Heart left ventricle (tissue), 16 donors: ENCODE measurements at regions not wholly inside any gene's neighbourhood (a gene's known extent, or its start where the extent isn't known, plus 50 kb on each side); places are given as distances from the start of the nearest gene placed in this dataset.

ENCODE experiments used
- ATAC-seq, 4 donors: fragments of 200-7000 bp; cut with Tn5 transposase; one replicate each; pipeline ENCODE4 v1.9.1; 2020 to 2022; ENCODE audit warnings: moderate library complexity in 4 of 4, mild to moderate bottlenecking in 3 of 4, moderate number of reproducible peaks in 1 of 4
- DNase-seq, 5 donors: peaks; one replicate each; pipeline ENCODE4 v3.0.0-alpha.2; 2020
- H3K27ac ChIP-seq, 12 donors: fragments of 200-600 bp; sonication (generic) in 4 of 12; one replicate each; pipeline versions ENCODE4 v1.5.0 to v1.8.0; 2016 to 2022; ENCODE audit warnings: mild to moderate bottlenecking in 2 of 12
- H3K27me3 ChIP-seq, 9 donors: fragments of 200-600 bp; sonication (generic) in 2 of 9; one replicate each; pipeline versions ENCODE4 v1.5.1 to v1.8.0; 2016 to 2022; ENCODE audit warnings: mild to moderate bottlenecking in 3 of 9
- H3K36me3 ChIP-seq, 9 donors: fragments of 200-600 bp; sonication (generic) in 2 of 9; one replicate each; pipeline versions ENCODE4 v1.5.0 to v1.8.0; 2018 to 2022; ENCODE audit warnings: mild to moderate bottlenecking in 2 of 9
- H3K4me1 ChIP-seq, 12 donors: fragments of 200-600 bp; sonication (generic) in 4 of 12; one replicate each; pipeline versions ENCODE4 v1.5.0 to v1.8.0; 2016 to 2022; ENCODE audit warnings: mild to moderate bottlenecking in 3 of 12
- H3K4me3 ChIP-seq, 12 donors: fragments of 200-600 bp; sonication (generic) in 4 of 12; one replicate each; pipeline versions ENCODE4 v1.5.0 to v1.8.0; 2017 to 2022; ENCODE audit warnings: mild to moderate bottlenecking in 9 of 12, moderate library complexity in 4 of 12
- H3K9me3 ChIP-seq, 12 donors: fragments of 200-600 bp; sonication (generic) in 4 of 12; one replicate each; pipeline versions ENCODE4 v1.5.0 to v1.8.0; 2016 to 2022; ENCODE audit warnings: mild to moderate bottlenecking in 1 of 12
- POLR2A ChIP-seq, 2 donors: fragments of 450-650 bp; IDR thresholded peaks; one replicate each; pipeline ENCODE4 v1.6.1; 2017; ENCODE audit warnings: antibody characterized with exemption in 2 of 2, mild to moderate bottlenecking in 2 of 2, moderate library complexity in 2 of 2
- WGBS, 4 donors: extraction: QIAGEN DNeasy Blood & Tissue Kit in 2 of 4; methylation state at CpG; one replicate each; pipeline versions ENCODE4 v1.1.5 to v1.1.7; 2013 to 2018; 5-methylcytosine and 5-hydroxymethylcytosine counted together
- intact Hi-C, 10 donors: fragments of 100-400 bp; cut with DNase I; formaldehyde crosslinking; loops; one replicate each; pipeline versions ENCODE4 v1.11.1 to v1.14.2; 2022
- TF ChIP-seq, protein P1 (sequence below), 12 donors: fragments of 200-600 bp; sonication (generic) in 4 of 12; IDR thresholded peaks; one replicate each; pipeline versions ENCODE4 v1.5.0 to v1.8.0; 2018 to 2022; ENCODE audit warnings: antibody characterized with exemption in 12 of 12, mild to moderate bottlenecking in 5 of 12
- donor health status: ischemic (EF 13 %, LVEDD 7.1; RV severe dilation, severe dysfunction).
- donor health status: healthy with polysubstance abuse.
- donor health status: DM: no; HTN: yes; CAD: no.
- donor health status: DM: no; HTN: no; CAD: no.
- donor health status: ischemic (EF 25% LVEDD 6.9; RV normal size, moderate dysfunction).
- donor health status: ischemic (EF 25% LVEDD 5.7; RV mildly dilated, moderate dysfunction).
- donor health status: healthy.
- donor health status: DM: yes; HTN: yes; CAD: no.
- donor health status: ischemic (EF 35%, LVEDD 5.7; RV mildly dilated, moderate dysfunction).
- donor health status: nonischemic (EF 11% LVEDD 7.7; RV severe dilation, severe dysfunction).
- donor health status: DM: yes; HTN: yes; CAD: no.
- donor health status: PGD.
- donor health status: ischemic (EF 29% LVEDD 5.4; RV normal size, mild dysfunction).
- donor health status: nonischemic (EF 23%, LVEDD 6.1; RV moderate dilation, normal function).

DNA sequence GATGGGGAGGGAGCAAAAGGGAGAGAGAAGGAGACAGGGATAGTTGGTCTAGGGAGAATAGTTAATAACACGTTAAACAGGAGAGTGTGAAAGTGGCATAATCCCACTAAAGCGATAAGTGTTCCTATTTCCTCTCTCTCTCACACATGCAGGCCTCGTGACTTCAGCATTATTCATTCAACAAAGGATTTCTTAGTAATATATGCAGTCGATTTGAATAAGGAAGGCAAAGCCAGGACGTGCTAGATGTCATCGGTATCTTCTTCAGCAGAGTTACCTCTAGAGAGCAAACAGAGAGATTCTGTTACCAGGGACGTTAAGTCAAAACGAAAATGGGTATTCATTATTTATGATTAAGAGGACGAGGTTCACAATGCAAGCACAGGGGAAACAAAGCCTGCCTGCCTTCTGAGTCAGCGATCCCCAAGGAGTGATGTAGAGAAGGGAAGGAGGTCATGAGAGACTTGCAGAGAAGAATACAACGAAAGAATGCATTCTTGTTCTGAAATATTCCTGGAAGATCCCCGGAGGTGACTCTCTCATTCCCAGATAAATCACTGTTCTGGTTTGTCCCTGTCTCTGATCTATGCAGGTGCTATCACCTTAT is 1048.4 kb downstream of the NLGN4X start:
- ATAC-seq (no peak), DNase-seq (no peak)
- 58 to 69% (median 64%) methylated on average over 12 of the region's 12 CpGs for WGBS, 4 donors
- H3K4me1 ChIP-seq: no peaks in the 10 kb centered on the region
- H3K9me3 ChIP-seq: peaks cover 0 to 3% (median 0%) of the 10 kb centered on the region in 12 donors
- H3K36me3 ChIP-seq: no peaks in the 10 kb centered on the region
- no peak overlapping the region for H3K4me3 ChIP-seq
- H3K27me3 ChIP-seq: no peaks in the 10 kb centered on the region
- no peak overlapping the region for H3K27ac ChIP-seq
- intact Hi-C loops: no loop called here
- TF ChIP-seq POLR2A (IDR thresholded peaks at IDR 0.05): no peak
- TF ChIP-seq, protein P1, sequence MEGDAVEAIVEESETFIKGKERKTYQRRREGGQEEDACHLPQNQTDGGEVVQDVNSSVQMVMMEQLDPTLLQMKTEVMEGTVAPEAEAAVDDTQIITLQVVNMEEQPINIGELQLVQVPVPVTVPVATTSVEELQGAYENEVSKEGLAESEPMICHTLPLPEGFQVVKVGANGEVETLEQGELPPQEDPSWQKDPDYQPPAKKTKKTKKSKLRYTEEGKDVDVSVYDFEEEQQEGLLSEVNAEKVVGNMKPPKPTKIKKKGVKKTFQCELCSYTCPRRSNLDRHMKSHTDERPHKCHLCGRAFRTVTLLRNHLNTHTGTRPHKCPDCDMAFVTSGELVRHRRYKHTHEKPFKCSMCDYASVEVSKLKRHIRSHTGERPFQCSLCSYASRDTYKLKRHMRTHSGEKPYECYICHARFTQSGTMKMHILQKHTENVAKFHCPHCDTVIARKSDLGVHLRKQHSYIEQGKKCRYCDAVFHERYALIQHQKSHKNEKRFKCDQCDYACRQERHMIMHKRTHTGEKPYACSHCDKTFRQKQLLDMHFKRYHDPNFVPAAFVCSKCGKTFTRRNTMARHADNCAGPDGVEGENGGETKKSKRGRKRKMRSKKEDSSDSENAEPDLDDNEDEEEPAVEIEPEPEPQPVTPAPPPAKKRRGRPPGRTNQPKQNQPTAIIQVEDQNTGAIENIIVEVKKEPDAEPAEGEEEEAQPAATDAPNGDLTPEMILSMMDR (IDR thresholded peaks at IDR 0.05): no peak

DNA sequence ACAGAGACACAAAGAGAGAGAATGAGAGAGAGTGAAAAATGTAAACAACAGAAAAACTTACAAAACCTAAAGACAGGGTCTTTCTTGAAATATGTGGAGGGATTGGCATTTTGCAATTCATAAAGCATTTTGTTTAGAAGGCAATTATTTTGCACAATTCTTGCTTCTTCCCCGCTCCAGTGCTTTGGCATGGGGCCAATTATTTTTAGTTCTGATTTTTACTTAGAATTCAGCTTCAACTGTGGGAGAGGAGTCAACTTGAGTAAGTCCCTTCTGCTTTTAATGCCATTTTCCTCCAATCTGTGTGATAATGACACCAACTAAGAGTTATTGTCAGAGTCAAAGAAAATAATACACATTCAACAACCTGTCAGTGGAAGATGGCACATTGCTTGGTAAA is 1051.9 kb downstream of the NLGN4X start:
- no peak for ATAC-seq
- no peaks in the 10 kb centered on the region for H3K36me3 ChIP-seq
- WGBS, 4 donors: 51 to 71% (median 67%) methylated on average over 1 of the region's 1 CpG
- TF ChIP-seq, protein P1 (IDR thresholded peaks at IDR 0.05): no peak
- no peak overlapping the region for H3K4me3 ChIP-seq
- no peaks in the 10 kb centered on the region for H3K27me3 ChIP-seq
- peaks cover 0 to 3% (median 0%) of the 10 kb centered on the region in 12 donors for H3K9me3 ChIP-seq
- no peaks in the 10 kb centered on the region for H3K4me1 ChIP-seq
- no peak for DNase-seq
- H3K27ac ChIP-seq: no peak overlapping the region
- intact Hi-C loops: no loop called here

DNA sequence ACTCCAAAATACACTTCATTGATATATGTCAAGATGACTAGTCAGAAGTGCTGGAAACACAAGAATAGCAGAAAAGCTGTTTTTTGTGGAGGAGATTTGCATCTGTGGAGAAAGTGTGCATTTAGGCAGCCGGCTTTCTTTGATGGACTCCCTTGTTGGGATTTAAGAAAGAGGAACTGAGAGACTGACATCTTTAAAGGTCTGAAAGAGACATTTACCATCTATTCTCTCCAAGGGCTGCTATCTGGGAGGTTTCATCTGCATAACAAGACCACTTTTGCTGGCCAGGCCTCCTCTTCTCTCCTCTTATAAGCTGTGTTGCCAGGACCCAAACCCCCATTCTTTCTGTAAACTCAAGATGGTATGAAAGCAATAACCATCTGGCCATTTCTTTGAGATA is 1065.0 kb downstream of the NLGN4X start:
- H3K9me3 ChIP-seq: peaks cover 0 to 9% (median 0%) of the 10 kb centered on the region in 12 donors
- H3K36me3 ChIP-seq: no peaks in the 10 kb centered on the region
- no peaks in the 10 kb centered on the region for H3K4me1 ChIP-seq
- no peaks in the 10 kb centered on the region for H3K27me3 ChIP-seq
- H3K4me3 ChIP-seq: no peak overlapping the region
- TF ChIP-seq, protein P1 (IDR thresholded peaks at IDR 0.05): no peak
- no peak for TF ChIP-seq POLR2A (IDR thresholded peaks at IDR 0.05)
- 84 to 90% (median 88%) methylated on average over 1 of the region's 1 CpG for whole genome bisulfite sequencing, 4 donors
- intact Hi-C loops: no loop called here
- DNase-seq: no peak
- H3K27ac ChIP-seq: no peak overlapping the region
- no peak for ATAC-seq

DNA sequence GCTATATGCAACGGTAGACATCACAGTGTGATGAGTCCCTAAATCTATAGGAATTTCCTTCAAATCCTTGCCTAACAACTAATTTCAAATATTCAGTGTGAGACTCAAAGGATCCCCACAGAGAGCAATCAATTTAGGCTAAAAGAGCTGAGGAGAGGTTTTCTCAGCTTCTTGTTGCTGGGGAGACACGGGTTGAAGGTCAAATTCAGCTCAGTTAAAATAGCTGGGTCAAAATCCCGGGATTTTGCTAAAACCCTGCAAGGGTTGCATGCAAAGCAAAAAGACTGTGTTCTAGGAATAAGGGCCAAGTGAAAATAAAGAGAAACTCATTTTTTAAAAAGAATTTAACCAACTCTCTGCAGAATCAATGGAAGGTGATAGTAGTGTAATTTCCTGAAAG is 1073.4 kb downstream of the NLGN4X start:
- Histone ChIP-seq H3K9me3 (peaks cover 0 to 10% (median 0%) of the 10 kb centered on the region in 12 donors), H3K4me3 (no peak overlapping the region), H3K36me3 (no peaks in the 10 kb centered on the region), H3K4me1 (no peaks in the 10 kb centered on the region), H3K27ac (no peak overlapping the region), H3K27me3 (no peaks in the 10 kb centered on the region)
- intact Hi-C loops: no loop called here
- TF ChIP-seq POLR2A (IDR thresholded peaks at IDR 0.05): no peak
- TF ChIP-seq, protein P1 (IDR thresholded peaks at IDR 0.05): no peak
- no peak for ATAC-seq
- DNase-seq: no peak
- 12 to 21% (median 17%) methylated on average over 3 of the region's 3 CpGs for WGBS, 4 donors
